Endothelial cell of umbilical vein (primary cell): ENCODE measurements at regions not wholly inside any gene's neighbourhood (a gene's known extent, or its start where the extent isn't known, plus 50 kb on each side); places are given as distances from the start of the nearest gene placed in this dataset.

Experiments
- CTCF ChIP-seq, 2 donors: IDR thresholded peaks; 1 replicate in 1 of 2; 2 replicates in 1 of 2; pipeline ENCODE4 v1.5.1; 2011; ENCODE audit warnings: low read length in 2 of 2, mild to moderate bottlenecking in 2 of 2, moderate library complexity in 2 of 2, control low read depth in 1 of 2, inconsistent platforms in 1 of 2, low read depth in 1 of 2; ENCODE audit not compliant: insufficient read depth in 1 of 2; ENCODE audit errors: extremely low read depth in 1 of 2
- EZH2 ChIP-seq: IDR thresholded peaks from 2 replicates; pipeline ENCODE4 v1.6.1; 2012; ENCODE audit warnings: borderline replicate concordance, low read depth, mild to moderate bottlenecking, moderate library complexity, low read length, inconsistent platforms; ENCODE audit not compliant: severe bottlenecking
- FOS ChIP-seq: IDR thresholded peaks from 2 replicates; pipeline ENCODE4 v1.6.1; 2011; ENCODE audit warnings: mild to moderate bottlenecking, low read length, moderate library complexity, borderline replicate concordance; ENCODE audit not compliant: insufficient read depth
- MYC ChIP-seq: IDR thresholded peaks from one replicate; pipeline ENCODE4 v1.6.1; 2011; ENCODE audit warnings: mild to moderate bottlenecking, low read depth, low read length
- POLR2A ChIP-seq: IDR thresholded peaks from 2 replicates; pipeline ENCODE4 v1.6.1; 2012; ENCODE audit warnings: low read depth, mild to moderate bottlenecking, control low read depth, low read length
- POLR2AphosphoS5 ChIP-seq: IDR thresholded peaks from 2 replicates; pipeline ENCODE4 v1.6.1; 2012; ENCODE audit warnings: low read depth, mild to moderate bottlenecking, control low read depth, low read length, moderate library complexity; ENCODE audit not compliant: insufficient read depth

- TF ChIP-seq POLR2AphosphoS5, result no peak
- TF ChIP-seq CTCF (IDR thresholded peaks at IDR 0.05; ENCODE audit: extremely low read depth in 1 of 2, insufficient read depth in 1 of 2, low read depth in 1 of 2, low read length in 2 of 2), result no peak
- no peak for TF ChIP-seq FOS
- TF ChIP-seq EZH2, result no peak
- TF ChIP-seq POLR2A, result no peak
- TF ChIP-seq MYC, result no peak
These were observed 101.2 kb upstream of the NCOR2 start for GRCh38 chr12:124668602-124669001.
